22Rv1 (cell line): ENCODE measurements at regions not wholly inside any gene's neighbourhood (a gene's known extent, or its start where the extent isn't known, plus 50 kb on each side); places are given as distances from the start of the nearest gene placed in this dataset.

ENCODE experiments used
- ZFX ChIP-seq: fragments of 450-650 bp; IDR thresholded peaks from 2 replicates; pipeline ENCODE4 v1.6.1; 2017; ENCODE audit warnings: antibody characterized with exemption, borderline replicate concordance
- TF ChIP-seq, protein P1 (sequence below): fragments of 450-650 bp; IDR thresholded peaks from 2 replicates; pipeline ENCODE4 v1.5.1; 2017; ENCODE audit warnings: mild to moderate bottlenecking

- TF ChIP-seq, protein P1, sequence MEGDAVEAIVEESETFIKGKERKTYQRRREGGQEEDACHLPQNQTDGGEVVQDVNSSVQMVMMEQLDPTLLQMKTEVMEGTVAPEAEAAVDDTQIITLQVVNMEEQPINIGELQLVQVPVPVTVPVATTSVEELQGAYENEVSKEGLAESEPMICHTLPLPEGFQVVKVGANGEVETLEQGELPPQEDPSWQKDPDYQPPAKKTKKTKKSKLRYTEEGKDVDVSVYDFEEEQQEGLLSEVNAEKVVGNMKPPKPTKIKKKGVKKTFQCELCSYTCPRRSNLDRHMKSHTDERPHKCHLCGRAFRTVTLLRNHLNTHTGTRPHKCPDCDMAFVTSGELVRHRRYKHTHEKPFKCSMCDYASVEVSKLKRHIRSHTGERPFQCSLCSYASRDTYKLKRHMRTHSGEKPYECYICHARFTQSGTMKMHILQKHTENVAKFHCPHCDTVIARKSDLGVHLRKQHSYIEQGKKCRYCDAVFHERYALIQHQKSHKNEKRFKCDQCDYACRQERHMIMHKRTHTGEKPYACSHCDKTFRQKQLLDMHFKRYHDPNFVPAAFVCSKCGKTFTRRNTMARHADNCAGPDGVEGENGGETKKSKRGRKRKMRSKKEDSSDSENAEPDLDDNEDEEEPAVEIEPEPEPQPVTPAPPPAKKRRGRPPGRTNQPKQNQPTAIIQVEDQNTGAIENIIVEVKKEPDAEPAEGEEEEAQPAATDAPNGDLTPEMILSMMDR = no peak
- TF ChIP-seq ZFX = no peak
Observed at GRCh38 chr12:14199455-14200198, 165.9 kb upstream of the ATF7IP start.
